HG03521 (cell line): ENCODE measurements at regions not wholly inside any gene's neighbourhood (a gene's known extent, or its start where the extent isn't known, plus 50 kb on each side); places are given as distances from the start of the nearest gene placed in this dataset.
"Not testable (repeated sequence)": the region's sequence is repeated elsewhere in the genome, so short reads cannot be mapped to it uniquely, and the experiment has no call there.

Experiments
- ATAC-seq: cut with Tn5 transposase; IDR thresholded peaks from one replicate; pipeline ENCODE4 v1.9.1; 2021; ENCODE audit warnings: mild to moderate bottlenecking, moderate library complexity; ENCODE audit not compliant: unreplicated experiment

GRCh38 chr3:159339131-159339530 is 537.3 kb downstream of the MFSD1 start:
- no peak for ATAC-seq

GRCh38 chr3:159340877-159341500 is 539.1 kb downstream of the MFSD1 start:
- no peak for ATAC-seq

- ATAC-seq, result no peak
Observed at GRCh38 chr3:159346271-159346903, 544.5 kb downstream of the MFSD1 start.

GRCh38 chr3:159348431-159348830 is 546.6 kb downstream of the MFSD1 start:
- no peak for ATAC-seq

GRCh38 chr3:159356606-159357005 is 554.8 kb downstream of the MFSD1 start:
- no peak for ATAC-seq

GRCh38 chr3:159364511-159364910 is 562.7 kb downstream of the MFSD1 start:
- no peak for ATAC-seq

GRCh38 chr3:159366476-159366875 is 564.6 kb downstream of the MFSD1 start:
- no peak for ATAC-seq

- ATAC-seq, result no peak
Observed at GRCh38 chr3:159371961-159372360, 570.1 kb downstream of the MFSD1 start.

- no peak for ATAC-seq
Observed at GRCh38 chr3:159378396-159379194, 576.7 kb downstream of the MFSD1 start.

- ATAC-seq, result no peak
Observed at GRCh38 chr3:159380891-159381290, 579.0 kb downstream of the MFSD1 start.

- ATAC-seq, result no peak
Observed at GRCh38 chr3:159390656-159391212, 588.9 kb downstream of the MFSD1 start.

- ATAC-seq, result not testable (repeated sequence)
Observed at GRCh38 chr3:159397683-159398082, 591.0 kb upstream of the IL12A start.

- no peak for ATAC-seq
Observed at GRCh38 chr3:159401069-159401468, 587.6 kb upstream of the IL12A start.

- ATAC-seq, result not testable (repeated sequence)
Observed at GRCh38 chr3:159409711-159410110, 578.9 kb upstream of the IL12A start.

- no peak for ATAC-seq
Observed at GRCh38 chr3:159413319-159413718, 575.3 kb upstream of the IL12A start.

- no peak for ATAC-seq
Observed at GRCh38 chr3:159416856-159417255, 571.8 kb upstream of the IL12A start.

GRCh38 chr3:159417761-159418160 is 570.9 kb upstream of the IL12A start:
- no peak for ATAC-seq

- ATAC-seq, result no peak
Observed at GRCh38 chr3:159418571-159419526, 569.8 kb upstream of the IL12A start.

- no peak for ATAC-seq
Observed at GRCh38 chr3:159429702-159430101, 558.9 kb upstream of the IL12A start.

- ATAC-seq, result no peak
Observed at GRCh38 chr3:159432682-159433340, 555.8 kb upstream of the IL12A start.
